B cell (primary cell): ENCODE measurements at regions not wholly inside any gene's neighbourhood (a gene's known extent, or its start where the extent isn't known, plus 50 kb on each side); places are given as distances from the start of the nearest gene placed in this dataset.

Experiments used
- ATAC-seq: fragments of 200-7000 bp; cut with Tn5 transposase; one replicate; pipeline ENCODE4 v1.10.0; 2021; ENCODE audit warnings: low read depth, mild to moderate bottlenecking, moderate number of reproducible peaks, moderate library complexity
- CTCF ChIA-PET: fragments of 350-600 bp; sonication (Branson Sonifier 250); formaldehyde crosslinking; loops from one replicate; lab custom pipeline; 2021; ENCODE audit warnings: antibody characterized with exemption, inconsistent platforms; lab: Charles Lee
- POLR2A ChIA-PET: fragments of 350-600 bp; sonication (Branson Sonifier 250); formaldehyde crosslinking; loops from one replicate; lab custom pipeline; 2021; ENCODE audit warnings: antibody characterized with exemption; lab: Charles Lee
- DNase-seq: peaks from one replicate; pipeline ENCODE4 v3.0.0; 2013
- H2AFZ ChIP-seq: 2 replicates; pipeline ENCODE4 v1.6.1; 2012; ENCODE audit warnings: mild to moderate bottlenecking, low read depth, low read length; ENCODE audit not compliant: insufficient read depth, poor library complexity, severe bottlenecking
- H3K27ac ChIP-seq, 2 donors: 1 replicate in 1 of 2; 2 replicates in 1 of 2; pipeline ENCODE4 v1.5.1; 2012 to 2013; ENCODE audit warnings: low read length in 2 of 2, mild to moderate bottlenecking in 2 of 2, moderate library complexity in 1 of 2
- H3K27me3 ChIP-seq, 4 experiments: fragments of 200-600 bp in 1 of 4; sonication (generic) in 1 of 4; replicated peaks in 1 of 4; 1 replicate in 2 of 4; 2 replicates in 2 of 4; pipeline versions ENCODE4 v1.6.1 to v1.7.0; 2013 to 2016; ENCODE audit warnings: low read length in 3 of 4, mild to moderate bottlenecking in 2 of 4, mixed read lengths in 1 of 4, moderate library complexity in 1 of 4; ENCODE audit not compliant: insufficient read depth in 4 of 4, control insufficient read depth in 3 of 4; ENCODE audit errors: control extremely low read depth in 1 of 4
- H3K36me3 ChIP-seq, 2 experiments: replicated peaks in 1 of 2; 1 replicate in 1 of 2; 2 replicates in 1 of 2; pipeline versions ENCODE4 v1.6.1 to v1.7.1; 2013; ENCODE audit warnings: low read length in 1 of 2; ENCODE audit not compliant: insufficient read depth in 2 of 2, control insufficient read depth in 1 of 2; ENCODE audit errors: control extremely low read depth in 1 of 2, extremely low read depth in 1 of 2
- H3K4me1 ChIP-seq, 2 donors: fragments of 200-600 bp in 1 of 2; sonication (generic) in 1 of 2; 1 replicate in 1 of 2; 2 replicates in 1 of 2; pipeline versions ENCODE4 v1.5.1 to v1.6.1; 2013 to 2017; ENCODE audit warnings: low read length in 2 of 2; ENCODE audit not compliant: control insufficient read depth in 2 of 2, insufficient read depth in 2 of 2
- H3K4me2 ChIP-seq: replicated peaks from 2 replicates; pipeline ENCODE3; 2012; ENCODE audit warnings: mild to moderate bottlenecking, low read depth, low read length; ENCODE audit not compliant: poor library complexity, severe bottlenecking
- H3K4me3 ChIP-seq, 5 experiments: fragments of 200-600 bp in 1 of 5; sonication (generic) in 1 of 5; 1 replicate in 3 of 5; 2 replicates in 2 of 5; pipeline versions ENCODE4 v1.5.1 to v1.7.0; 2011 to 2016; ENCODE audit warnings: low read length in 4 of 5, mild to moderate bottlenecking in 4 of 5, low read depth in 2 of 5, control low read depth in 1 of 5, moderate library complexity in 1 of 5; ENCODE audit not compliant: insufficient read depth in 1 of 5; ENCODE audit errors: control extremely low read depth in 1 of 5, extremely low read depth in 1 of 5
- H3K79me2 ChIP-seq: fragments of 200-600 bp; sonication (generic); one replicate; pipeline ENCODE4 v1.6.0; 2016; ENCODE audit warnings: low read length; ENCODE audit not compliant: control insufficient read depth, insufficient read depth
- H3K9ac ChIP-seq: fragments of 200-600 bp; sonication (generic); 2 replicates; pipeline ENCODE4 v1.6.1; 2017; ENCODE audit warnings: mild to moderate bottlenecking, low read length, moderate library complexity
- H3K9me3 ChIP-seq, 3 donors: one replicate each; pipeline versions ENCODE4 v1.6.1 to v1.7.1; 2013; ENCODE audit warnings: low read length in 2 of 3; ENCODE audit not compliant: control insufficient read depth in 2 of 3, insufficient read depth in 1 of 3; ENCODE audit errors: control extremely low read depth in 1 of 3
- H4K20me1 ChIP-seq: 2 replicates; pipeline ENCODE4 v1.6.0; 2012; ENCODE audit warnings: mild to moderate bottlenecking, low read length; ENCODE audit not compliant: insufficient read depth, control insufficient read depth, poor library complexity, severe bottlenecking
- H3K27ac Mint-ChIP-seq: one replicate; pipeline ENCODE4 v1.8.0; 2021; ENCODE audit warnings: mixed read lengths
- H3K27me3 Mint-ChIP-seq: one replicate; pipeline ENCODE4 v1.8.0; 2021; ENCODE audit warnings: mixed read lengths
- H3K4me1 Mint-ChIP-seq: one replicate; pipeline ENCODE4 v1.8.0; 2021; ENCODE audit warnings: mixed read lengths
- H3K4me3 Mint-ChIP-seq: one replicate; pipeline ENCODE4 v1.8.0; 2021; ENCODE audit warnings: mixed read lengths
- H3K9me3 Mint-ChIP-seq: one replicate; pipeline ENCODE4 v1.8.0; 2022; ENCODE audit warnings: mixed read lengths; ENCODE audit not compliant: insufficient read depth
- EZH2 ChIP-seq: IDR thresholded peaks from 2 replicates; pipeline ENCODE4 v1.6.1; 2012; ENCODE audit warnings: borderline replicate concordance, low read depth, mild to moderate bottlenecking, moderate library complexity, low read length; ENCODE audit not compliant: insufficient read depth, poor library complexity, severe bottlenecking
- WGBS: methylation state at CpG from one replicate; pipeline ENCODE4 v1.1.5; 2013; ENCODE audit warnings: missing lambda C conversion rate; ENCODE audit not compliant: insufficient coverage; 5-methylcytosine and 5-hydroxymethylcytosine counted together
- intact Hi-C: fragments of 100-400 bp; cut with micrococcal nuclease; formaldehyde crosslinking; loops from one replicate; pipeline ENCODE4 v1.10.0; 2022
- TF ChIP-seq, protein P1 (sequence below): fragments of 200-600 bp; IDR thresholded peaks from one replicate; pipeline ENCODE4 v1.8.0; 2022; ENCODE audit warnings: antibody characterized with exemption, mild to moderate bottlenecking

DNA sequence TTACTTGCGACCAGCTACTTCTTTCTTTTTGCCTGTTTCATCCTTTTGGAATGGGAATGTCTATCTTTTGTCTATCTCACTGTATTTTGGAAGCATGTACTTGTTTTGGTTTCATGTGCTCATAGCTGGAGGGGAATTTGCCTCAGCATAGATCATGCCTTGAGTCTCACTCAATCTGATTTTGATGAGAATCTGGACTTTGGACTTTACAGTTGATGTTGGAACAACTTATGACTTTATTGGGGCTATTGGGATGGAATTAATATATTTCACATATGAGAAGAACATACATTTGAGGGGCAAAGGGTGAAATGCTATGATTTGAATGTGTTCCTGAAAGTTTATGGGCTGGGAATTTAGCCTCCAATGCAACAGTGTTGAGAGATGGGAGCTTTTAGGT lies 206.2 kb upstream of the DDI1 start:
- H3K4me3 Mint-ChIP-seq = no peak overlapping the region
- no peak overlapping the region for H3K9ac ChIP-seq
- H3K27me3 ChIP-seq = peaks cover 0 to 10% (median 0%) of the 10 kb centered on the region in 4 experiments
- H3K4me3 ChIP-seq = no peak overlapping the region
- no peaks in the 10 kb centered on the region for H4K20me1 ChIP-seq
- H3K79me2 ChIP-seq = no peaks in the 10 kb centered on the region
- no peak for TF ChIP-seq EZH2
- TF ChIP-seq, protein P1, sequence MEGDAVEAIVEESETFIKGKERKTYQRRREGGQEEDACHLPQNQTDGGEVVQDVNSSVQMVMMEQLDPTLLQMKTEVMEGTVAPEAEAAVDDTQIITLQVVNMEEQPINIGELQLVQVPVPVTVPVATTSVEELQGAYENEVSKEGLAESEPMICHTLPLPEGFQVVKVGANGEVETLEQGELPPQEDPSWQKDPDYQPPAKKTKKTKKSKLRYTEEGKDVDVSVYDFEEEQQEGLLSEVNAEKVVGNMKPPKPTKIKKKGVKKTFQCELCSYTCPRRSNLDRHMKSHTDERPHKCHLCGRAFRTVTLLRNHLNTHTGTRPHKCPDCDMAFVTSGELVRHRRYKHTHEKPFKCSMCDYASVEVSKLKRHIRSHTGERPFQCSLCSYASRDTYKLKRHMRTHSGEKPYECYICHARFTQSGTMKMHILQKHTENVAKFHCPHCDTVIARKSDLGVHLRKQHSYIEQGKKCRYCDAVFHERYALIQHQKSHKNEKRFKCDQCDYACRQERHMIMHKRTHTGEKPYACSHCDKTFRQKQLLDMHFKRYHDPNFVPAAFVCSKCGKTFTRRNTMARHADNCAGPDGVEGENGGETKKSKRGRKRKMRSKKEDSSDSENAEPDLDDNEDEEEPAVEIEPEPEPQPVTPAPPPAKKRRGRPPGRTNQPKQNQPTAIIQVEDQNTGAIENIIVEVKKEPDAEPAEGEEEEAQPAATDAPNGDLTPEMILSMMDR = no peak
- no peaks in the 10 kb centered on the region for H3K36me3 ChIP-seq
- ATAC-seq (no peak), DNase-seq (no peak)
- peaks cover 19% of the 10 kb centered on the region for H3K9me3 Mint-ChIP-seq
- intact Hi-C loops = no loop called here
- H3K27ac ChIP-seq = no peak overlapping the region
- POLR2A ChIA-PET = no interaction called here
- WGBS = 67% methylated on average over 1 of the region's 1 CpG
- no peak overlapping the region for H2AFZ ChIP-seq
- H3K27ac Mint-ChIP-seq = no peak overlapping the region
- CTCF ChIA-PET = no interaction called here
- H3K27me3 Mint-ChIP-seq = peaks cover 22% of the 10 kb centered on the region
- H3K4me1 ChIP-seq = no peaks in the 10 kb centered on the region
- H3K9me3 ChIP-seq = peaks cover 0 to 23% (median 20%) of the 10 kb centered on the region in 3 donors
- no peak overlapping the region for H3K4me2 ChIP-seq
- H3K4me1 Mint-ChIP-seq = no peaks in the 10 kb centered on the region

DNA sequence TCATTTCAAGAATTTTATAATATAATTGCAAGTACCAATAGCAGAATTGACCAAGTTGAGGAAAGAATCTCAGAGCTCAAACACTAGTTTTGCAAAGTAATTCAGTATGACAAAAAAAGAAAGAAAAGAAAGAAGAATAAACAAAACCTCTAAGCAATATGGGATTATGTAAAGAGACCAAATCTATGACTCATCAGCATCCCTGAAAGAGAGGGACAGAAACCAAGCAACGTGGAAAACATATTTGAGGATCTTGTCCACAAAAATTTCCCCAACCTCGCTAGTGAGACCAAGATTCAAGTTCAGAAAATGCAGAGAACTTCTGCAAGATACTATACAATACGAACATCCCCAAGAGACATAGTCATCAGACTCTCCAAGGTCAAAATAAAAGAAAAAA lies 203.7 kb upstream of the DDI1 start:
- H3K27ac Mint-ChIP-seq = no peak overlapping the region
- Histone ChIP-seq H3K27ac (no peak overlapping the region), H3K9me3 (peaks cover 0 to 23% (median 20%) of the 10 kb centered on the region in 3 donors), H3K4me3 (no peak overlapping the region), H3K9ac (no peak overlapping the region), H3K4me2 (no peak overlapping the region), H3K27me3 (peaks cover 0 to 10% (median 0%) of the 10 kb centered on the region in 4 experiments), H3K36me3 (no peaks in the 10 kb centered on the region), H3K79me2 (no peaks in the 10 kb centered on the region), H4K20me1 (no peaks in the 10 kb centered on the region), H3K4me1 (no peaks in the 10 kb centered on the region), H2AFZ (no peak overlapping the region)
- no peak for TF ChIP-seq EZH2
- intact Hi-C loops = no loop called here
- POLR2A ChIA-PET = no interaction called here
- H3K9me3 Mint-ChIP-seq = peaks cover 19% of the 10 kb centered on the region
- CTCF ChIA-PET = no interaction called here
- WGBS = 100% methylated on average over 2 of the region's 3 CpGs
- H3K4me3 Mint-ChIP-seq = no peak overlapping the region
- peaks cover 2% of the 10 kb centered on the region for H3K4me1 Mint-ChIP-seq
- H3K27me3 Mint-ChIP-seq = peaks cover 11% of the 10 kb centered on the region
- no peak for DNase-seq
- no peak for ATAC-seq
